ENCODE measurements at regions not wholly inside any gene's neighbourhood (a gene's known extent, or its start where the extent isn't known, plus 50 kb on each side); places are given as distances from the start of the nearest gene placed in this dataset.

DNA sequence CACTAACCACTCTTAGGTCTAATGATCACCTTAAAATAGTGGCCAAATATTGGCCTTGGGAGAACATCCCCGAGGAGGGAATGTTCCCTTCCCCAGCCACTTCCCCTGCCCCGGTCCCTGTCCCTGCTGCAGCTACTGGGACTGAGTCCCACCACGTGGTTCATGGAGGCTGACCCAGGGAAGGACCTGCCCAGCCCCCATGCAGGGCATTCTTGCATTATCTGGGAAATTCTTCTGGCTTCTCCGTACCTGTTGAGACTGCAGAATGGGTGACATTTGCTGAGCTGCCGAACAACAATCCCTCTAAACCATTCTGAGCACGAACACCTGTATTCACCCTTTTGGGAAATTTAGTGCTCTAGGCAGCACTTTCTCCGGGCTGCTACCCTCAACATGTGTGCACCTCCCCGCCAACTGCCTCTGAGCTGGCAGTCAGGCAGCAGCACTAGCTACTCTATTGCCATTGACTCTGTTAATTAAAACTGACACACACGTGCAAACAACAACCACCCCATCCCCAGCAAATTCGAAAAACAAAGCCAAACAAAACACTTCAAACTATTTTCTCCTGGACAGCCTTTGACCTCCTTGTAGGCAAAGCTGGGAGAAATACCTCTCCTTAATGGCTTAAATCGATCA, 567.4 kb upstream of the MKI67 start:
- no peak for DNase-seq

DNA sequence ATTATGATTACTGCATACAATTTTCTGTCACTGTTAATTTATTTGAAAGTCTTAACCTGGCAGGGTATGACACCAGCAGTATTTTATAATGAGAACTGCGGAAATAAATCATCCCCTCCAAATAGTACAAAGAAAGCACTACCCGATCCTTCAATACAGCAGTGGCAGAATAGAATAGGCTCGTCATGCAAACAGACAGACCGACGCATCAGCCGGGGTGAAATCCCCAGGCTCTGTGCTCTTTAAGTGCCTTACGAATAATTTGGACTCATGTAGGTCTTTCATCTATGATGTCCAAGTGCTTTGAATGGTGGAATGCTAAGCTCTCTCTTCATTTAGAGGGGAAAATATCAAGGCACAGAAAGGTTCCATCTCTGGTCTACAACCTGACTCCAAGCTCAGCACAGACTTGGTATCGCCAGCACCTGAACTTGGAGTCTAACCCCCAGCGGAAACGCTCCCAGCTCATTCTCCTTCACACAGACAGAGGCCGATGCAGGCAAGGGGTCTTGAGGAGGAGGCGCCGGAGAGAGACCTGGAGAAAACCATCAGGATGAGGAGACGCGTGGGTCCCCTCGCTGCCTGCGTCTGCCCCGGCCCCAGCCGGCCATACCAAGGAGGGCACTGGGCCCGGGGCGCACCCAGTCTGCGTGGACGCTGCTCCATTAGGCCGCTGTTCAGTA, 568.1 kb upstream of the MKI67 start:
- DNase-seq: no peak

DNA sequence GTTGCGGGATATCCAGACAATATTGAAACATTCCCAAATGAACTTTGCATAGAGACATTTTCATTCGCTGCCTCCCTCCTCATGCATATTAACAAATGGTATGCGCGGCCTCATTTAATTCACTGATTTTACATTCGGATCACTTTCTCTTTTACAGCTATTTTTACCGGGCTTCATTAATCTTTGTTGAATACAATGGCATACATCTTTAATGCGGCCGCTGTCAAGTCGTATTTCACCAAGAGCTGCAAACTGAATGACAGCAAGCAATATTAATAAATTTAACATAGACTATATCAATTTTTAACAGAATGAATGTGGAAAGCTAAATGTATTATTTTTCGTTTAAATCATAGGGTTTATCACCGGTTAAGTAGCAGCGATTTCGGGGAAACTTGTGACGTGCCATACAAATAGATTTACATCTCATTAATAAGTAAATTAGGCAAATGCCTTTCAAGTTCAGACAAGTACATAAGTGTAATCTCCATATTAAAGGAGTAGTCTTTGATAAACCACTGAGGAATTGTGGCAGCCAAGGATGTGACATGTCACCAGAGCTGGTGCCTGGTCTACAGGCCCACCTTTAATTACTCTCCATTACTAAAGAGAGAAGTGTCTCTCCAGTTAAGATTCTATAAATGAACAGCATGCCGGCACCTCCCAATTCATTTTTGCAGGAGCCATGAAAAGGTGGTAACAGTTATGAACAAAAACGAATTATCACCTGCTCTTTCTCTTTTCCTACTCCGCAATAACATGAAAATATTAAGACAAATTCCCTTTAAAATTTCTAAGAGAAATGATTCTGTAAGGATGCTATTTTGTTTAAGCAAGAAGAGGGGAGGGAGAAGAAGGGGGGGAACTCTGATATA, 568.9 kb upstream of the MKI67 start:
- DNase-seq: no peak

DNA sequence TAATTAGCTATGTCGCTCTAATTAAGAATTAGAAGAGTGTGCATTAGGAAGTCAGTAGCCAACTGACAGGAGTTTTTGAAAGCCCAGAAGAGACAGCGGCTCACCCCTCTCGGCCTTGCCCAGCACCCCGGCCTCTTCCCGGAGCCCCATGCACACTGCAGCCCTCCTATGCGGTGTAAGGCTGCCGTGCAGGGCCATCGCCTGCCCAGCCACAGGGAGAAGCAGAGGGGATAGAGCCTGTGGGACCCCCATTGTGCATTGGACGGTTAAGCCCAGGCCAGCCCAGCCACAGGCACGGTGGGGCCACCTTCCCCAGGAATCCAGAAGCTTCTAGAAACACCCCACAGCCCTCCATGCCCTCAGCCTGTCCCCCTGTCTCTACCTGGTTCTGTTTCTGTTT, 569.7 kb upstream of the MKI67 start:
- DNase-seq: no peak

DNA sequence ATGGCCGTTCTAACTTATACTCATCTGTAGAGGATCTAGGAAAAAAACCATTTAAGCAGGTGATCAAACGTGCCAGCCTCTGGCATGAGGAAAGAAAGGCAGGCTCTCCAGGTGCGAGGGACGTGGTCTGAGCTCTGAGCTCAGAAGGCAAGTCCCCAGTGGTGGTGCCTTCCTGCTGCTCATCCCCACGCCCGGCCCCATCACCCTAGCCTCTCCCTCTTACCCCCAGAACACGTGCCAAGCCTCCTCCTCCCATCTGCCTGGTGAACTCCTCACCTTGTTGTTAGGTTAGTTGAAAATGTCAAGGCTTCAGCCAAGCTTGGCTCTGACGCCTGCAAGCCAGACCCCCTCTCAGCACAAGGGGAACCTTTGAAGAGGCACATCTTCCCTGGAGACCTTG, 571.2 kb upstream of the MKI67 start:
- DNase-seq: no peak

DNA sequence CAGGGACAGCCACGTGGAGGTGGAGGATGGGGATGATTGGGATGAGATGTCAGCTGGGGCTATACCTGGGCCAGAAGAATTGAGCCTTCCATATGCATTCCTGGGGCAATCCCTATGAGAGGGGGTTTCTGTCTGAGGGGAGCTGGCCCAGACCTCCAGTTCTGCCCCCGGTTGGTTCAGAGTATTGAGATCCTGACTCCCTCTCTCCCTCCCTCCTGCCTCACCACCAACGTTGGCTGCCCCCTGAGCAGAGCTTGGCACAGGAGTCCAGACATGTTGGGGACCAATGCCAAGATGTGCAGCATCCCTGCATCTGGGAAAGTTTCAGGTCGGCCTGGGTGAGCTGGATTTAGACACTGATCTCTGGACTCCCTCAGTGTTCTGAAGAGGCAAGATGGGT, 575.2 kb upstream of the MKI67 start:
- DNase-seq: no peak

DNA sequence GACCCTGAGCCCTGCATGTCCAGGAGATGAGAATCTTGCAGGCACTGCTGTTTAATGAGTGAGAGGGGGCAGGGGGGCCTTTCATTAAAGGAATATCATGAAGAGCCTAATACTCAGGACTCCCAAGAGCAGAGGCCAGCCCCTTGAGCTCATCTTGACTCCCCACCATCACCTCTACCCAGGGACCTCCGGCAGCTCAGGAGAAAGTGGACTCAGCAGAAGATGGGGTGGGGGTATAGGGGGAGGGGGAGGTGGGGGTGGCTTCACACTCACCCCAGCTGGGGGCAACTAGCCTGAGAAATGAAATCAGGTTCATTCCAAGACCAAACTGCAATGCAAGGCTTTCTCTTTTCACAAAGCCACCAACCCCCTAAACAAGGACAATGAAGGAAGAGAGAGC, 575.6 kb upstream of the MKI67 start:
- no peak for DNase-seq

DNA sequence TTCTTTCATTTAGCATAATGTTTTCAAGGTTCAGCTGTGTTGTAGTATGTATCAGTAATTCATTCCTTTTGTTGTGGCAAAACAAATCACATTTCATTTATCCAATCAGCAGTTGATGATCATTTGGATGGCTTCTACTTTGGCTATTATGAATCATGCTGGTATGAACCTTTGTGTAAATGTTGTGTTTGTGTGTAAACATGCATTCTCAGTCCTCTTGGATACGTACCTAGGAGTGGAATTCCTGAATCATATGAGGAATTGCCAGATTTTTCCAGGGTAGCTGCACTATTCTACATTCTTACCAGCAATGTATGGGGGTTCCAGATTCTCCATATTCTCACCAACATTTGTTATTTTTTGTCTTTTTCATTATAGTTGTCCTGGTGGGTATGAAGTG, 578.5 kb upstream of the MKI67 start:
- no peak for DNase-seq

DNA sequence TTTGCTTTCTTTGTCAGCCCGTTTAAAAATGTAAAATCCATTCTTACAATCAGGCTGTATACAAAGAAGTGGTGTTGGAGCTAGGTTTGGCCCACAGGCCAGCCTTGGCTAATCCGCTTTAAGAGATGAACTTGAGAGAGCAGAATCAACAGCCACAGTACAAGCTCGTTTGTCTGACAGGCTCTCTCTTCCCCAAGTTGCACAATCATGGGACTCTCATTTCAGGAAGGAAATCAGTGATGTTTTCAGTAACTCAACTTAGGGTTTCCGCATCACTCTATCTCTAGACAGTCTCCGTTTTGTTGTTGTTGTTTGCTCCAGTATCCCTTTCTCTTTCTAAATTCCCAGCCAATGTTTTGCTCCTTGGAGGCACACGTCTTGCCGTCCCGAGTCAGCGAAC, 582.0 kb upstream of the MKI67 start:
- no peak for DNase-seq

DNA sequence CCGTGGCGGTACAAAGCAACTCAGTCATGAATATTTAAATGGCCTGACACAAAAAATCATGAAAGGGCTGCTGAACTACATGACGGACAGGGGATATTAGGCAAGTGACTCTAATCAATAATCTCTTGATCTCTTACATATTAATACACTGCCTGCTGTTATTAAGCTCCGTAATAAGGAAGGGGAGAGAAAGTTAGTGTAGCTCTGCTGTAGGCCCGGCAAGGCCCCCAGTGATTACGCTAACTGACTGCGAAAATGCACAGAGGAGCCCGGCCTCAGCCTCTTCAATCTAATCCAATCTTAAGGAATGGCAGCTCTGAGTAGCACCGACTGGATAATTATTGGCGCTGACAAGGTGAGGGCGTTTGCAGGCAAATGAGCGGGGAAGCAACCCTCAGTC, 583.5 kb upstream of the MKI67 start:
- DNase-seq: no peak

DNA sequence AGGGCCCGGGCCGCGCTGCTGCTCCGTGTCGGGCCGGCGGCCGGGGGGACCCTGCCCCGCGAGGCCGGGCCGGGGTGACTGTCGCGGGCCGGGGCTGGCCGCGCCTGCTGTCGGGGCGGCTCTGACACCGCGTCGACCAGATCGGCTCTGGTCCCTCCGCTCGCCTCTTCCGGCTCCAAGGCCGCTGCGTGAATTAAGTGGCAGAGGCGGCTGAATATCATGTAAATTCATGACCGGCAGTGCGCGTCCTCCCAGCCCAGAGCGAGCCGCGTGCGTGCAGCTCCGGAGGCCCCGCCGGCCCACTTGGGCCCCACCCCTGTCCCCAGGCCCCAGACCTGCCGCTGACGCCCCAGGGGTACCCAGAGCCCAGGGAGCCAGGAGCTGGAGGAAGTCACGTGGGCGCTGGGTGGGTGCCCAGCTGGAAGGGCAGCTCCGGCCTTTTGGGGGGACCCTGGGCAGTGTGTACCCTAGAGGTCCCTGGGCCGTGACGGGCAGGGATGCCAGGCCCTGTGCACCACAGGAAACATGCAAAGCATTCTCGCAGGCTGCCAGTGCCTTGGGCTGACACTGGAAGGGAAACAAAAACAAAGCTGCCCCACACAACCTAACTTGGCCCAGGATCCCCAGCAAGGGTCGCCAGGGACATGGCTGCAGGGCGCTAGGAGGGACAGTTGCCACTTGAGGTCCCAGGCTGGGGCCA, 584.0 kb upstream of the MKI67 start:
- DNase-seq: no peak

DNA sequence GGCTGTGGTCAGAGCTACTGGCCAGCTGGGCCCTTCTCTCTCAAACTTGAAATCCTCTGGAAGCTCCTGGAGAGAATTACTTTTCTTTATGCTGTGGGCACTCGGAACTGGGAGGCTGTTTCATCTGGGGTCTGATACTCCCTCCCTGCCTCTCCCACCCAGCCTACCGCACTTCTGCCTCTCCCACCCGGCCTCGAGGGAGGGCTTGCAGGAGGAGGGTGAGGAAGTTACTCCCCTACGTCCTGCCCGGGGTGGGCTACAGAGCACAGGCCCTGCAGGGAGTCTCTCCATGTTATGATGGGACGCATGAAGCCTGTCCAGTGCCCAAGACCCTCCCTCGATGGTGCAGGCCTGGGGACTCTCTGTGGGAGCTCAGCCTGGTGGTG, 584.6 kb upstream of the MKI67 start:
- DNase-seq: no peak

DNA sequence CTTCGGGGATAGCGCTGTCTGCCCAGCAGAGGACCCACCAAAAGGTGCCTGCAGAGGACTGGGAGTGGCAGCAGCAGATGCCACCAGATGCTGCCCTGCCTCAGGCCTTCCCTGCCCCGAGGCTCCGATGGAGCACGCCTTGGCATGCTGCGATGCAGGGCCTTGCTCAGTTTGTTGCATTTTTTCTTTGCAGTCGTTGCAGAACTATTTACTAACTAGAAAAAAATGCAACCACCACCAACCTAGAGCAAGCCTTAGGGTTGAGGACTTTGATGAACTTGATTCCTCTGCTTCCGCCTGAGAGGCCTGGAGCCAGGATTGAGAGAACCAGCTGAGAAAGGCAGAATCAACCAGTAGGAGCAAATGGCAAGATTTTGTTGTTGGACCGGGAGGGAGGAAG, 585.6 kb upstream of the MKI67 start:
- DNase-seq: no peak

DNA sequence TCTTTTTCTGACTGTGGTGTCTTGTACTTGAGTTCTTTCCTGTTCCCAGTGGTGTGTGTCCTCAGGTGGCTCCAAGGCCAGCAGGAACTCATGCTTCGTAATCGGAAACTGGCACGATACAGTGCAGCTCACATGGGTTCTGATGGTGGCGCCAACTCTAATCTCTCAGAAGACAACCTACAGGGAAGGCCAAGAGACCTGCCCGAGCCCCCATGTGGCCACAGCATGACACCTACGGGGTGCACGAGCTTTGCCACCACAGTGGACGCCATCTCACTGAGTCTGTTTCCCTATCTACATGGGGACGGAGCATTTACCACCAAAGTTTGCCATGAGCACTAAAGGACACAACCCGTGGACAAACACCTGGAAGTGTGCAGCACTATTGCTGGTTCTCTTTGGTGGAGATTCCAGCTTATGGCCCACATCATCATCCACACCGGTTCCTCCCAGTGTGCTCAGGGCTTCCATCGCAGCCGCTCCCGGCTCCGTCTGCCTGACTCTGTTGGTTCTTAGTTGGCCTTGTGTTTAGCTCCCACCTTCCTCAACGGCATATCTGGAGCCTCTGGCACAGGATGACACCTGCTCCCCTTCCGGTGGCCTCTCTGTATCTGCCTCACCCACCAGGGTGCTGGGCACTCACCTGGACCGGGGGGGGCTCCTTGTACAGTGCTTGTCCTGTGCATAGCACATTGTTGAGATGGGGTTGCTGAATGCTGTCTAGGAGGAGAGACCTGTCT, 586.6 kb upstream of the MKI67 start:
- DNase-seq: no peak

DNA sequence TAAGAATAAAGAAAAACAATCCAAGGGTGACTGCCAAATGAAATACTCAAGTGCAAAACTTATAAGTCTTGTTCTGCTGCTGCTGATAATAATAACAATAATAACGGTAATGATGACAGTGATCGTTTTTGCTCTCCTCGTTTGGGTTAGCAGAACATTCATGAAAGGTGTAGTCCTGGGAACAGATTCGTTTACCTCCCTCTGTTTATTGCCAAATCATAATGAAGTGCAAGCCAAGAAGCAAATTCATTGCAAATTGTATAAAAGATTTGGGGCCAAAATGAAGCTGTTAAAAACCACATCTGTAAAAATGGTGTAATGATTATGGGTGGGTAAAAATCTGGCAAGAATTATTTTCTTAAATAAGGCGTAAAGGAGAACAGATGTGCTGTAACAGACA, 587.2 kb upstream of the MKI67 start:
- DNase-seq: no peak

DNA sequence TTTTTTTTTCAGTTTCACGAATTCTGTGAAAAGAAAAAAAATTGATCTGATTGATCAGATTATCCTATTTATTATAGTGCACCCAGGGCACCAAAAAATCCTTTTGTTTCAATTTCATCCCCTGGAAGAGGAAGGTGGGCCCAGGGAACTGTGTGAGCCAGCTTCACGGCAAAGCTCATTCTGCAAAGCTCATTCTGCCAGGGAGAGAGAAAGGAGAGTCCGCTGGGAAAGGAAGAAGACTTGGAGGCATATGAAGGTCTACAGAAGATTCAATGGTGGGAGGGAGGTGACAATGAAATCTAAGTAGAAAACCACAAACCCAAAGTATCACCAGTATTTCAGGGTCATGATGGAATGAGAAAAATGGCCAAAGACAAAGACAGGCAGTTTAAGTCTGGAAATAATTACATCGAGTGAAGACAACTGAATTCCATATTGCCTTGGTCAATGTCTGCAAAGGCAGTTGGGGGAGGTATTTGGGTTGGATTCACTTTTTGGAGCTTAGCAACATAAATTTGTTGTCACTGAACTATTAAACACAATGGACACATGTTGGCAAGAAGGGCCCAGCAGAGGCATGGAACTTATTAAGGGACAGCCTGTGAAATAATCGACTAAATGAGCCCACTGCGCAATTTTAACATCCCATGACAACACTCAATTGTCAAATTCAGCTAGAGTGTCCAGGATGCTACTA, 587.8 kb upstream of the MKI67 start:
- no peak for DNase-seq

DNA sequence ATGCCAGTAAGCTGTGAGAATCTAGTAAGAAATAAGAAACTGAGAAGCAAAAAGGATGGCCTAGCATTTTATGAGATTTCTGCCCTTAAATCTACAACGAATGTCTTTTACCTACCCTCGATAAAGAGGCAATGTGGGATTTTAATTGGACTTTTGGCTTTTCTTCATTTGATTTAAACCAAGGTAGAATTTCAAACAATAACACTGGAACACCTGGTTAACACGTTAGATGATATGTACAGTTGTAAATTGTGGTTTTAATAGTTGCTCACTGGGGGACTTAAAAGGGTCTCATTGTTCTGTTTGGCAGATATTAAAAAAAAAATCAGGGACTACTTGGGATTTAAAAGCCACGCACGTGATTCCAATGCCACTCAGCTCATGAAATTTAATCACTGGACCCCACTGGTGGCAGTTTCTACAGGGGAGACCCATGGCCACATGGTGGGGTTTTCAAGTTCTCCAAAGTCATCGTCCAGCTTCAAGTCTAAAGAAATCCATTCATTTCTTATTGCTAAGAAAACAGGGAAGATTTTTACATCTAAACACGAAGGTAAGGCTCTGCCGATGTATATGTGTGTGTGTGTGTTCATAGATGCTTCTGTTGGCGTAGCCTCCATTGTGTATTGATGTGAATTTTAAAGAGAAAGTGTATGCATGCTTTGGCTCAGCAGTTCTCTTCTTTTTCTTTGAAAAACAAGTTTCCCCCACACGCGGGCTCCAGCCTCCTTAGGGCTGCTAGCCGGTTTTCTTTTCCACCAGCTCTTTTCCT, 588.6 kb upstream of the MKI67 start:
- DNase-seq: no peak

DNA sequence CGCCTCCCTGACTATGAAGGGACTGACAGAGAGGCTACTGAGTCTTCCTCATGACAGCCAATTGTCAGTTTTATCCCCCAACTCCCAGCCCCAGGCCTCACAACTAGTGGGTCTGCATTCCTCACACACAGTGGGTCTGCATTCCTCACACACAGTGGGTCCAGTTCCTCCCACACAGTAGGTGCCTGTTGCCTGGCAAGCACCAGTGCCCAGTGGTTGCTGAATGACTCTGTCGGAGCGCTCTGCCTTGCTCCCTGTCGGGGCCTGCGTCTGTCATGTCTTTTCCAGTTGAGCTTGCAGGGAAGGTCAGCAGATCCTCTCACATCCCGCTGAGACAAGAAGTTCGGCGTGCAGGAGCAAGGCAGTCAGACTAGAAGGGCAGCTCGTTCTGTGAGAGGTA, 590.0 kb upstream of the MKI67 start:
- no peak for DNase-seq

DNA sequence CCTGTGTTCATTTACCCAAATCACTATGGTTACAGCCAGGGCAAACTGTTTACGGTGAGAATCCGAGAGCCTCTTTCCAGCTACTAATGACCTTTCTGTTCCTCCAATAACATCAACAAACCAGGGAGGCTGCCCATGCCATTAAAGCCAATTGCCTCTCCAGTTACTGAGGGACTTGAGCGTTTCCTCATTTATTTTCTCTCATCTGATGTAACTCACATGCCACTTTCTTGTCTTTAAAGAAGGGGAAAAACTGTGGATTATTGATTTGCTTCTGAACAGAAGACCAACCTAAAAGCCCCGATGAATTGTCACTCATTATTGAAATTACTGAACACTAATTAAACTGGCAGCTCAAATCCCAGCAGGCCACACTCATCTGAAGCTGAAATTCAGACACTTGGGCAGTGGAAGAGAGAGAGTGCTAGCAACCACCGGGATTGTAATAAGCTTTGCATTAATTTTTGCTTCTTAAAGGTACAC, 595.8 kb upstream of the MKI67 start:
- no peak for DNase-seq

DNA sequence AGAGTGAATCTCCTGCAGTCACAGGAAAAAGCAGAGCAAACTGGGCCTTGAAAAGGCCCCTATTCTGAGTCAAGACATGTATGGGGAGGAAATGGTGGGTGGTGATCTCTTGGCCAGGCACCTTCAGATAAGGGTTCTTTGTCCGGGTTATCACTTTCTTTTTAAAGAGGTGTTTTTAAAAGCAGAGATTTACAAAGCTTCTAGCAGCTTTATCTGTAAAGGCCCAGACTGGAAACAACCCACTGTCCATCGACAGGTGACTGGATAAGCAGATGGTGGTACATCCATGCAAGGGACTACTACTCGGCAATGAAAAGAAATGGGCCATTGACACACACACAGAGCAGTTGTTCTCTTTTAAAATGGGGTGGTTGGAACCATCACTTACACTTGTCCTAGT, 596.7 kb upstream of the MKI67 start:
- no peak for DNase-seq

DNA sequence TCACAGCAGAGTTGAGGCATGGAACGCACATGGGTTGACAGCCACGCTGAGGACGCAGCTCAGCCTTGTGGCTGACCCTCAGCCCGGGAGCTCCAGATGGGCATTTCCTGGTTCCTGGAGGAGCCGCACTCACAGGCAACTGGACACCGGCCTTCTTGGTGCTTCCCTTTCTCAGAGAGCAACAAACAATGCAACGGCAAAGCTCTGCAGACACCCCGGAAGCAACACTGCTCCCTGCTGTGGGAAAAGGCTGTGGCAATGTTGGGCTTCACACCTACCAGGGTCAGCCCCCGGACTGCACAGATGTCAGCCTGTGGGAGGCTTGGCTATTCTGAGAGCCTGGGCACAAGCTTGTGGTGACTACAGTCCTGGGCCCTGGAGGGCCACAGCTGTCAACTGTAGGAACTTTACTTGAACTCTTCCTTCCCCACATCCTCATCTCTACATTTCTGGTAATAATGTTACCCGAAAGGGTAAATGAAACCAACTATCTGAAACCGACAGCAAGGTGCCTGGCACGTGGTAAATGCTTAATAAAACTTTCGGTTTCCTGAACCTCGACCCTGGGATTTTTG, 597.5 kb upstream of the MKI67 start:
- no peak for DNase-seq

All from NCI-H2107 (cell line).